Gastrocnemius medialis (tissue), 4 donors: ENCODE measurements at regions not wholly inside any gene's neighbourhood (a gene's known extent, or its start where the extent isn't known, plus 50 kb on each side); places are given as distances from the start of the nearest gene placed in this dataset.

ENCODE experiments used
- ATAC-seq, 2 donors: fragments of 150-250 bp; one replicate each; pipeline ENCODE4 v1.9.1; 2016
- DNase-seq, 2 donors: peaks; one replicate each; pipeline ENCODE4 v3.0.0-alpha.2; 2019
- H3K27ac ChIP-seq, 4 donors: fragments of 200-600 bp; sonication (generic); 1 replicate in 1 of 4; 2 replicates in 3 of 4; pipeline ENCODE4 v1.5.1; 2016 to 2018; ENCODE audit warnings: mild to moderate bottlenecking in 2 of 4, moderate library complexity in 1 of 4
- H3K27me3 ChIP-seq, 3 donors: fragments of 200-600 bp; sonication (generic) in 2 of 3; 1 replicate in 1 of 3; 2 replicates in 2 of 3; pipeline versions ENCODE4 v1.5.1 to v1.6.0; 2016 to 2019; ENCODE audit warnings: mild to moderate bottlenecking in 1 of 3, moderate library complexity in 1 of 3
- H3K36me3 ChIP-seq, 2 donors: fragments of 200-600 bp; sonication (generic) in 1 of 2; one replicate each; pipeline ENCODE4 v1.5.1; 2017 to 2018
- H3K4me1 ChIP-seq, 2 donors: fragments of 200-600 bp; sonication (generic) in 1 of 2; one replicate each; pipeline ENCODE4 v1.5.1; 2016 to 2017; ENCODE audit warnings: mild to moderate bottlenecking in 2 of 2
- H3K4me3 ChIP-seq, 4 donors: fragments of 200-600 bp; sonication (generic) in 3 of 4; 1 replicate in 1 of 4; 2 replicates in 3 of 4; pipeline ENCODE4 v1.5.1; 2016 to 2019; ENCODE audit warnings: mild to moderate bottlenecking in 2 of 4
- H3K9me3 ChIP-seq, 3 donors: fragments of 200-600 bp; sonication (generic) in 2 of 3; 1 replicate in 1 of 3; 2 replicates in 2 of 3; pipeline ENCODE4 v1.5.1; 2016 to 2019
- CTCF ChIP-seq, 5 experiments: fragments of 450-650 bp in 3 of 5; fragments of 200-600 bp in 2 of 5; sonication (generic) in 2 of 5; IDR thresholded peaks in 4 of 5; conservative IDR thresholded peaks in 1 of 5; 1 replicate in 4 of 5; 2 replicates in 1 of 5; pipeline ENCODE4 v1.5.1; 2016 to 2019; ENCODE audit warnings: antibody characterized with exemption in 5 of 5, mild to moderate bottlenecking in 3 of 5, moderate library complexity in 3 of 5
- POLR2A ChIP-seq, 2 donors: fragments of 450-650 bp; IDR thresholded peaks; one replicate each; pipeline ENCODE4 v1.6.1; 2017; ENCODE audit warnings: antibody characterized with exemption in 2 of 2, mild to moderate bottlenecking in 2 of 2, moderate library complexity in 2 of 2
- in situ Hi-C, 4 donors: fragments of 200-750 bp; cut with MboI; loops; one replicate each; pipeline versions ENCODE4 v1.15.0 to v1.8.0; 2017; ENCODE audit warnings: low sequenced_read_pairs in 4 of 4
- intact Hi-C: fragments of 100-400 bp; cut with DNase I; formaldehyde crosslinking; loops from one replicate; pipeline ENCODE4 v1.15.1; 2023; ENCODE audit warnings: low total_unique reads

- no peaks in the 10 kb centered on the region for H3K36me3 ChIP-seq
- no peak for TF ChIP-seq POLR2A (IDR thresholded peaks at IDR 0.05)
- TF ChIP-seq CTCF (IDR thresholded peaks at IDR 0.05 in 4 of 5, conservative IDR thresholded peaks at IDR 0.05 in 1 of 5) = no peak
- in situ Hi-C loops = no loop called here
- H3K4me3 ChIP-seq = no peak overlapping the region
- H3K4me1 ChIP-seq = peaks cover 0 to 19% of the 10 kb centered on the region in 2 donors
- intact Hi-C loops = no loop called here
- no peaks in the 10 kb centered on the region for H3K9me3 ChIP-seq
- no peaks in the 10 kb centered on the region for H3K27me3 ChIP-seq
- no peak for DNase-seq
- H3K27ac ChIP-seq = peak overlapping the region in 3 of 4 donors; percentile 21 to 30 (median 28)
- ATAC-seq = no peak
Observed at GRCh38 chr6:11391934-11392777, 145.4 kb upstream of the TMEM170B start.

GRCh38 chr6:11389977-11390376 is 147.6 kb upstream of the TMEM170B start:
- TF ChIP-seq CTCF (IDR thresholded peaks at IDR 0.05 in 4 of 5, conservative IDR thresholded peaks at IDR 0.05 in 1 of 5) (no peak), POLR2A (IDR thresholded peaks at IDR 0.05) (no peak)
- H3K27ac ChIP-seq = peak overlapping the region; percentile 61 to 76 (median 67)
- ATAC-seq = peak; percentile 74 to 89

GRCh38 chr6:11388983-11389944 is 148.3 kb upstream of the TMEM170B start:
- no peak overlapping the region for H3K4me3 ChIP-seq
- ATAC-seq = no peak
- no peaks in the 10 kb centered on the region for H3K27me3 ChIP-seq
- H3K36me3 ChIP-seq = no peaks in the 10 kb centered on the region
- H3K9me3 ChIP-seq = no peaks in the 10 kb centered on the region
- H3K4me1 ChIP-seq = peaks cover 0 to 19% of the 10 kb centered on the region in 2 donors
- H3K27ac ChIP-seq = peak overlapping the region; percentile 61 to 76 (median 67)
- no peak for DNase-seq
- intact Hi-C loops (no loop called here), in situ Hi-C loops (no loop called here)
- TF ChIP-seq CTCF (IDR thresholded peaks at IDR 0.05 in 4 of 5, conservative IDR thresholded peaks at IDR 0.05 in 1 of 5) (no peak), POLR2A (IDR thresholded peaks at IDR 0.05) (no peak)

More at GRCh38 chr6:11389977-11390376, 147.6 kb upstream of the TMEM170B start:
- Histone ChIP-seq H3K36me3 (no peaks in the 10 kb centered on the region), H3K27me3 (no peaks in the 10 kb centered on the region), H3K9me3 (no peaks in the 10 kb centered on the region), H3K4me3 (no peak overlapping the region), H3K4me1 (peaks cover 0 to 19% of the 10 kb centered on the region in 2 donors)
- no peak for DNase-seq
- intact Hi-C loops (no loop called here), in situ Hi-C loops (no loop called here)

- H3K9me3 ChIP-seq = no peaks in the 10 kb centered on the region
- TF ChIP-seq CTCF (IDR thresholded peaks at IDR 0.05 in 4 of 5, conservative IDR thresholded peaks at IDR 0.05 in 1 of 5) (no peak), POLR2A (IDR thresholded peaks at IDR 0.05) (no peak)
- intact Hi-C loops = loop anchor here (2.0 kb wide), 1 partner anchor 17 kb away; no protein-coding TSS in a partner anchor
- peaks cover 0 to 14% of the 10 kb centered on the region in 2 donors for H3K4me1 ChIP-seq
- H3K27ac ChIP-seq = no peak overlapping the region
- no peak overlapping the region for H3K4me3 ChIP-seq
- in situ Hi-C loops = no loop called here
- no peaks in the 10 kb centered on the region for H3K27me3 ChIP-seq
- H3K36me3 ChIP-seq = no peaks in the 10 kb centered on the region
- ATAC-seq = no peak
- DNase-seq = no peak
Observed at GRCh38 chr6:11387707-11388430, 149.7 kb upstream of the TMEM170B start.
